ENCODE measurements at regions not wholly inside any gene's neighbourhood (a gene's known extent, or its start where the extent isn't known, plus 50 kb on each side); places are given as distances from the start of the nearest gene placed in this dataset.

- DNase-seq (ENCODE audit: low read depth), result no peak
These were observed 140.4 kb upstream of the CITED2 start for GRCh38 chr6:139514819-139515218.

- no peak for DNase-seq (ENCODE audit: low read depth)
These were observed 135.8 kb upstream of the CITED2 start for GRCh38 chr6:139510040-139510790.

DNA sequence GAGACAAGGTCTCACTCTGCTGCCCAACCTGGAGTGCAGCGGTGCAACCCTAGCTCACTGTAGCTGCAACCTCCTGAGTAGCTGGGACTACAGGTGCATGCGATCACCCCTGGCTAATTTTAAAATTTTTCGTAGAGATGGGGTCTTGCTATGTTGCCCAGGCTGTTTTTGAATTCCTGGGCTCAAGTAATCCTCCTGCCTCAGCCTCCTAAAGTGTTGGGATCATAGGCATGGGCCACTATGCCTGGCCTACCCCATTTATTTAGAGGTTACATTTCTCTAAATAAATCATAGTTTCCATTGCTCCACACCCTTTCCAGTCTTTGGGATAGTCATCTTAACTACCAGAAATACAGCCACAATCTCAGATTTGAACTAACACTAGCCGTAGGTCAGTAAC is 134.7 kb upstream of the CITED2 start:
- DNase-seq (ENCODE audit: low read depth), result no peak

DNA sequence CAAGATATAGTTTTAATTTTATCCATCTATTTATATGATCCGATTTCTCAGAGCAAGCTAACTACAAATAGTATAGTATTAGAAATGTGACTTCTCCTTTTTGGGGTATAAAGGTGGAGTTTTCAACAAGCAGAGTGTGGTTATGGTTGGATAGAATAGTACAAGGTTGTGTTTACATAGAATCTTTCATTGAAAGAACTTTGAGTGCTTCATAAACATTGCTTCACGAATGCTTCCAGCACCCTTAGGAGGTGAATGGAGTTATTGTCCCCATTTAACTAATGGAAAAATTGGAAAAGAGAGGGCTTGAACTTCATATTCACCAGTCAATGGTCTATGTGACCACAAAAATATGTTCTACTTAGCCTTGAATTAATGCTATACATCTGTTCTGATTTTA is 134.1 kb upstream of the CITED2 start:
- no peak for DNase-seq (ENCODE audit: low read depth)

DNA sequence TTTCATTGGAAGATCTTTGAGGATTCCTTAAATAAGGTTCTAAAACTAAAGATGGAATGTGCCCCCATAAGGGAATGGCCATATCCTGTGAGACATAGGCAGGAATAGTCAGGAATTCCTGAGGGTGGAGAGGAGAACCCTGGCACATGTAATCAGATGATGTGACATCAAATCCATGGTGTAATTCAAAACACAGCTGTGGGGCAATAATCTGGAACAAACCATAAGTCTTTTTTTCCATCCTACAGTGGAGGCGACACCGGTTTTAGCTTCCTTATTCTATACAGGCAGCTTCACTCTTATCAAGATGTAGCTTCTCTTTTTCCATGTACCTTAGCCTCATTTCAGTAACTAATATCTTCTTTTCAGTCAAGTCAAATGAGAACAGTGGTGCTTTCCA is 133.6 kb upstream of the CITED2 start:
- no peak for DNase-seq (ENCODE audit: low read depth)

- no peak for DNase-seq (ENCODE audit: low read depth)
These were observed 126.5 kb upstream of the CITED2 start for GRCh38 chr6:139500977-139501376.

GRCh38 chr6:139498715-139499114 is 124.3 kb upstream of the CITED2 start:
- no peak for DNase-seq (ENCODE audit: low read depth)

GRCh38 chr6:139497345-139497961 is 123.0 kb upstream of the CITED2 start:
- no peak for DNase-seq (ENCODE audit: low read depth)

- DNase-seq (ENCODE audit: low read depth), result no peak
These were observed 122.4 kb upstream of the CITED2 start for GRCh38 chr6:139496654-139497344.

DNA sequence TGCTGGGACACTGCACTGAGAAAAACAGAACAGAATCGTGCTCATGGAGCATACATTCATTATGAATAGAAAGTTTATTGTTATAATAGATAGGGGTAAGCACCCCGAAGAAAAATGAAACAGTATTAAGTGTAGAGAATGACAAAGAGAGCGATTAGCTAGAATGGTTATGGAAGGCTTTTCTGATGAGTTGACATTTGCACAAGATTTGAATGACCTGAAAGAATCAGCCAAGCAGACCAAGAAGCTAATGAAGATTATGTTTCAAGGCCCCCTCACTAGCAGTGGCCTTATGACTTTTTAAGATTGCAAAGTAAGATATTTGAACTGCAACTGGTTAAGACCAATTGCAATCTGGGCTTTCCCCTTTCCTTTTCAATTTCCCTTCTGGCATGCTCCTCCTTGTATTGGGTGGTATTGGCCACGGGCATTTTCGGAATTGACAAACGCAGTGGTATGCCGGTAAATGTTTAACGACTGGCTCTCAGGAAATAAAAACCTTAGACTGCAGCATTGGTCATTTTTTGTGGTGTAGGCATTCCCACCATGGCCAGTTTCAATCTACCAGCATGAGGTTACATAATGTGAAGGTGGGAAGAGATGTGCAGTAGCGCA is 120.0 kb upstream of the CITED2 start:
- DNase-seq (ENCODE audit: low read depth), result no peak

DNA sequence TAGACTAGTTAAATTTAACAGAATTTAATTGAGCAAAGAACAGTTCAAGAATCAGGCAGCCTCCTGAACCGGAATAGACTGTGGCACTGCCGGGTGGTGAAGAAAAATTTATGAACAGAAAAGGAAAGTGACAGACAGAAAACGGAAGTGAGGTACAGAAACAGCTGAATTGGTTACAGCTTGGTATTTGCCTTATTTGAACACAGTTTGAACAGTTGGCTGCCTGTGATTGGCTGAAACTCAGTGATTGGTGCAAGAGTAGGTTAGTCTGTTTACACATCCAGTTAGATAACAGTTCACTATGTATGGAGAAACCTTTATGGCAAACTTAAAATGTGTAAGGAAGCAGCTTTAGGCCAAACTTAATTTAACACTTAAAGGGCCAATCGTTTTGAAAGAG is 116.0 kb upstream of the CITED2 start:
- DNase-seq (ENCODE audit: low read depth), result no peak

GRCh38 chr6:139486476-139486799 is 112.0 kb upstream of the CITED2 start:
- DNase-seq (ENCODE audit: low read depth), result no peak

GRCh38 chr6:139485742-139486475 is 111.5 kb upstream of the CITED2 start:
- no peak for DNase-seq (ENCODE audit: low read depth)

DNA sequence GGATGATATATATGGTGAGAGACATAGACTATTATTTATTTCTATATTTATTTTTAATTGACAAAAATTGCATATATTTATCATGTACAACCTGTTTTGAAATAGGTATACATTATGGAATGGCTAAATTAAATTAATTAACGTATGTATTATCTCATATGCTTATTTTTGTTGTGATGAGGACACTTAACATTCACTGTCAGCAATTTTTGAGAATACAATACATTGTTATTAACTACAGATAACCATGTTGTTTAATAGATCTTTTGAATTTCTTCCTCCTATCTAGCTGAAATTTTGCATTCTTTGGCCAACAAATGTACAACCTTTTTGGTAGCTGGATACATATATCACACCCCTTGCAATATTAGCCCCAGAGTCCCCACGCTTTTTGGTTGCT is 110.7 kb upstream of the CITED2 start:
- DNase-seq (ENCODE audit: low read depth), result no peak

DNA sequence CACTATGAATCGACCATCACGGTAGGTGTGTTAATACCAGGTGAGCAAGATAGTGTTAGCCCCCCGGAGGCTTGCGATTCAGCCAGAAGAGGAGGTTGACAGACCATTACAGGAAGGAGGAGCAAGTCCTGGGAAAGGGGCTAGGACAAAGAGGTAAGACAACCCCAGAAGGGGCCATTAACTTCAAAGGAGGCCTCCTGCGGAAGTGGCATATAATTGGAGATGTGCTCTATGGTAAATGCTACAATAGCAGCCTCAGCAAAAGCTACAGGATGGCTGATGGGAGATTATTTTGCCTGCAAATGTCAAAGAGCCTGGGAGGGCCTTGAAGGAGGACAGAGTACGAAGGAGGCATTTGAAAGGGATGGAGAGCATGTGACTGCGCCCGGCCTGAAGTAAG is 108.6 kb upstream of the CITED2 start:
- no peak for DNase-seq (ENCODE audit: low read depth)

DNA sequence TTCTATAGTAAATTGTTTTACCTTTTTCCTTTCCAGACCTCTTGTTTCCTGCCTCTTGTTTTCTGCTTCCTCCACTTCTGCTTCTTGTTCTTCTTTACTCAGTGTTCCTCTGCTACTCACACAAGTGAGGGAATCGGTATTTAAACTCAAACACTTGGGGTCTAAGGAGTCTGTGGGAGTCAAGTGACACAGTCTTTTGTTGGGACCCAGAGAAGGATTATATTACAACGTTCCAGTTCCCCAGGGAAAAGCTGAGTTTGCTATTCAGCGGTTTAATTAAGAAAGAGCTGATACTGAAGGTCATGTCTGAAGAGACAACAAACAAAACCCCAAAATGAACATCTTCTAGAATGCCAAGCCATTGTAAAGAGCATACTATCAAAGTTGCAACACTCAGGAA is 107.8 kb upstream of the CITED2 start:
- DNase-seq (ENCODE audit: low read depth), result no peak

- no peak for DNase-seq (ENCODE audit: low read depth)
These were observed 106.1 kb upstream of the CITED2 start for GRCh38 chr6:139480356-139481165.

DNA sequence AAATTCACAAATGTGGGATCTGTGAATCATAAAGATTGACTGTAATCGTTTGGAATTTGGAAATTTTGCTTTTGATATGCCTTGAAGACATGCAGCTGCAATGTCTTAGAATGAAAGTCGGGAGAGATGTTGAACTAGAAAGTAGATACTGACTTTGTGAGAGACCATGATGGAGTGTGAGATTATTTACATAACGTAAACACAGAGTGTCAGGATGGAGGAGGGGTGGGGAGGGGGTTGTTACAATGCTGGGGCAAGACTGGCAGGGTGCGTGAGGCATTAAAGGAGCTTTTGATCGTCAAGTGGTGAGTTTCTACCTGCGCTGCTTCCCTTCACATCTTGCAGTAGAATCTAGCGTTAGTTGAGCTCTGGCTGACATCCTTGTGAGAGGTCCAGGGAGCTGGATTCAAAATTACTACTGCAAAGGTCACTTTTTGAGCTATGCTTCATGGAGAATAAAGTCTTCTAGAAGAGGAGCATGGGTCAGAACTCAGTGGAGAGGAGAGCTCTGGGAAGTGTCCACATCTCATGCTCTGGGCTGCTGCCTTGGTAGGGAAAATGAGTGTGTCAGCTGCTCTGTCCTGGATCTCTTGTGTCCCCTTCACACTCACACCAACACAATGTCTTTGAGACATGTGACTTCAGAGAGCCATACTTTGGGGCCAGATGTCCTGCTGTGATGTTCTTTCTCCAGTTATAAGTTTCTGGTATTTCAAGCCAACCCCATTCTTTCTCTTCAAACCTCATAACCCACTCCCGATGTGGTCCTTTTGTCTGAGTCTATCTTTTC is 105.2 kb upstream of the CITED2 start:
- DNase-seq (ENCODE audit: low read depth), result no peak

GRCh38 chr6:139475646-139476045 is 101.2 kb upstream of the CITED2 start:
- DNase-seq (ENCODE audit: low read depth), result no peak

DNA sequence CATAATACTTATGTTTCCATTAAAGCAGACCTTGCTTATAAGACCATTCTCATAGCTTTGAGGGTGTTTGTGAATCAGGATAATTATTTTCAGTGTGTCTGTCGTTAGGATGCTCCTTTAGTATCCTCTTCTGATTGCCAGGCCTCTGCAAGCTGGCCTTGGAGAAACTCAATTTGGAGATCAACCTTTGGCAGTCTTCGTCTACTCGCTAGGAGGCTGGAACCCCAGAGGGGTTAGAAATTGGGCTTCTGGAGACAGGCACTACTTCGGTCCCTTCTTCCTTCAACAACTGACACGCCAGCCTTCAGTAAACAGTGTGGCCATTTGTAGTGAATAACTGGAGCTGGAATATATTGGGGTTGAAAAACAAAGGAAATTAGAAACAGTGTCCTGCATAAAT is 100.8 kb upstream of the CITED2 start:
- no peak for DNase-seq (ENCODE audit: low read depth)

All from GM04504 (cell line).